Testis (tissue), 2 donors: ENCODE measurements at regions not wholly inside any gene's neighbourhood (a gene's known extent, or its start where the extent isn't known, plus 50 kb on each side); places are given as distances from the start of the nearest gene placed in this dataset.

Source experiments
- CTCF ChIP-seq, 3 experiments: fragments of 450-650 bp in 2 of 3; fragments of 200-600 bp in 1 of 3; sonication (generic) in 1 of 3; IDR thresholded peaks; one replicate each; pipeline ENCODE4 v1.5.1; 2016 to 2019; ENCODE audit warnings: antibody characterized with exemption in 3 of 3, mild to moderate bottlenecking in 2 of 3, moderate library complexity in 1 of 3
- POLR2A ChIP-seq: fragments of 450-650 bp; IDR thresholded peaks from one replicate; pipeline ENCODE4 v1.6.1; 2017; ENCODE audit warnings: antibody characterized with exemption, mild to moderate bottlenecking, moderate library complexity

- TF ChIP-seq CTCF (IDR thresholded peaks at IDR 0.05), result no peak
- no peak for TF ChIP-seq POLR2A
Measured at GRCh38 chr14:43674273-43674672, 832.8 kb downstream of the FSCB start.
